ENCODE measurements at regions not wholly inside any gene's neighbourhood (a gene's known extent, or its start where the extent isn't known, plus 50 kb on each side); places are given as distances from the start of the nearest gene placed in this dataset.

- no peak overlapping the region for H3K27ac ChIP-seq (ENCODE audit: low read depth, low read length)
- no peaks in the 10 kb centered on the region for H3K9me2 ChIP-seq (replicated peaks; ENCODE audit: insufficient read depth, low read length)
- H3F3A ChIP-seq (ENCODE audit: insufficient read depth): no peaks in the 10 kb centered on the region
- H3K9me3 ChIP-seq (ENCODE audit: insufficient read depth, low read length): no peaks in the 10 kb centered on the region
- no peak overlapping the region for H3K4me3 ChIP-seq (ENCODE audit: insufficient read depth, low read length, poor library complexity, severe bottlenecking)
- no peak overlapping the region for H2AFZ ChIP-seq (ENCODE audit: low read depth, low read length, severe bottlenecking)
- no peaks in the 10 kb centered on the region for H3K79me2 ChIP-seq (ENCODE audit: insufficient read depth, low read length)
- no peaks in the 10 kb centered on the region for H4K20me1 ChIP-seq (ENCODE audit: low read depth, low read length)
- H3K9ac ChIP-seq (ENCODE audit: low read length): no peak overlapping the region
- no peak for TF ChIP-seq EZH2phosphoT487 (conservative IDR thresholded peaks at IDR 0.05; ENCODE audit: low read length)
- TF ChIP-seq, protein P1, sequence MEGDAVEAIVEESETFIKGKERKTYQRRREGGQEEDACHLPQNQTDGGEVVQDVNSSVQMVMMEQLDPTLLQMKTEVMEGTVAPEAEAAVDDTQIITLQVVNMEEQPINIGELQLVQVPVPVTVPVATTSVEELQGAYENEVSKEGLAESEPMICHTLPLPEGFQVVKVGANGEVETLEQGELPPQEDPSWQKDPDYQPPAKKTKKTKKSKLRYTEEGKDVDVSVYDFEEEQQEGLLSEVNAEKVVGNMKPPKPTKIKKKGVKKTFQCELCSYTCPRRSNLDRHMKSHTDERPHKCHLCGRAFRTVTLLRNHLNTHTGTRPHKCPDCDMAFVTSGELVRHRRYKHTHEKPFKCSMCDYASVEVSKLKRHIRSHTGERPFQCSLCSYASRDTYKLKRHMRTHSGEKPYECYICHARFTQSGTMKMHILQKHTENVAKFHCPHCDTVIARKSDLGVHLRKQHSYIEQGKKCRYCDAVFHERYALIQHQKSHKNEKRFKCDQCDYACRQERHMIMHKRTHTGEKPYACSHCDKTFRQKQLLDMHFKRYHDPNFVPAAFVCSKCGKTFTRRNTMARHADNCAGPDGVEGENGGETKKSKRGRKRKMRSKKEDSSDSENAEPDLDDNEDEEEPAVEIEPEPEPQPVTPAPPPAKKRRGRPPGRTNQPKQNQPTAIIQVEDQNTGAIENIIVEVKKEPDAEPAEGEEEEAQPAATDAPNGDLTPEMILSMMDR (IDR thresholded peaks at IDR 0.05; ENCODE audit: insufficient read depth, low read length, poor library complexity, severe bottlenecking): no peak
- no peaks in the 10 kb centered on the region for H3K27me3 ChIP-seq (ENCODE audit: low read length)
- no peak overlapping the region for H3K4me2 ChIP-seq (ENCODE audit: low read depth, low read length, poor library complexity, severe bottlenecking)
- H3K36me3 ChIP-seq (ENCODE audit: low read length): no peaks in the 10 kb centered on the region
Observed at GRCh38 chr1:108053270-108054013, 88.5 kb upstream of the VAV3 start.

- H3K9me2 ChIP-seq (replicated peaks; ENCODE audit: insufficient read depth, low read length): no peaks in the 10 kb centered on the region
- no peaks in the 10 kb centered on the region for H3K27me3 ChIP-seq (ENCODE audit: low read length)
- H3K36me3 ChIP-seq (ENCODE audit: low read length): no peaks in the 10 kb centered on the region
- no peaks in the 10 kb centered on the region for H3K79me2 ChIP-seq (ENCODE audit: insufficient read depth, low read length)
- H3K9me3 ChIP-seq (ENCODE audit: insufficient read depth, low read length): no peaks in the 10 kb centered on the region
- H3K9ac ChIP-seq (ENCODE audit: low read length): no peak overlapping the region
- no peak for TF ChIP-seq EZH2phosphoT487 (conservative IDR thresholded peaks at IDR 0.05; ENCODE audit: low read length)
- TF ChIP-seq, protein P1 (IDR thresholded peaks at IDR 0.05; ENCODE audit: insufficient read depth, low read length, poor library complexity, severe bottlenecking): no peak
- no peaks in the 10 kb centered on the region for H3F3A ChIP-seq (ENCODE audit: insufficient read depth)
- no peaks in the 10 kb centered on the region for H4K20me1 ChIP-seq (ENCODE audit: low read depth, low read length)
- H3K27ac ChIP-seq (ENCODE audit: low read depth, low read length): no peak overlapping the region
- H3K4me3 ChIP-seq (ENCODE audit: insufficient read depth, low read length, poor library complexity, severe bottlenecking): no peak overlapping the region
- H3K4me2 ChIP-seq (ENCODE audit: low read depth, low read length, poor library complexity, severe bottlenecking): no peak overlapping the region
- H2AFZ ChIP-seq (ENCODE audit: low read depth, low read length, severe bottlenecking): no peak overlapping the region
Observed at GRCh38 chr1:108051631-108052377, 86.8 kb upstream of the VAV3 start.

GRCh38 chr1:108050911-108051629, 86.1 kb upstream of the VAV3 start:
- no peaks in the 10 kb centered on the region for H3F3A ChIP-seq (ENCODE audit: insufficient read depth)
- H3K9ac ChIP-seq (ENCODE audit: low read length): no peak overlapping the region
- no peaks in the 10 kb centered on the region for H3K9me3 ChIP-seq (ENCODE audit: insufficient read depth, low read length)
- no peak overlapping the region for H2AFZ ChIP-seq (ENCODE audit: low read depth, low read length, severe bottlenecking)
- H3K4me3 ChIP-seq (ENCODE audit: insufficient read depth, low read length, poor library complexity, severe bottlenecking): no peak overlapping the region
- no peaks in the 10 kb centered on the region for H3K9me2 ChIP-seq (replicated peaks; ENCODE audit: insufficient read depth, low read length)
- TF ChIP-seq, protein P1 (IDR thresholded peaks at IDR 0.05; ENCODE audit: insufficient read depth, low read length, poor library complexity, severe bottlenecking): no peak
- no peak for TF ChIP-seq EZH2phosphoT487 (conservative IDR thresholded peaks at IDR 0.05; ENCODE audit: low read length)
- no peak overlapping the region for H3K4me2 ChIP-seq (ENCODE audit: low read depth, low read length, poor library complexity, severe bottlenecking)
- no peaks in the 10 kb centered on the region for H3K79me2 ChIP-seq (ENCODE audit: insufficient read depth, low read length)
- H3K27me3 ChIP-seq (ENCODE audit: low read length): no peaks in the 10 kb centered on the region
- H3K27ac ChIP-seq (ENCODE audit: low read depth, low read length): no peak overlapping the region
- no peaks in the 10 kb centered on the region for H4K20me1 ChIP-seq (ENCODE audit: low read depth, low read length)
- H3K36me3 ChIP-seq (ENCODE audit: low read length): no peaks in the 10 kb centered on the region
